Kidney (tissue), 13 donors: ENCODE measurements at regions not wholly inside any gene's neighbourhood (a gene's known extent, or its start where the extent isn't known, plus 50 kb on each side); places are given as distances from the start of the nearest gene placed in this dataset.

Source experiments
- DNase-seq, 5 donors: peaks; one replicate each; pipeline ENCODE4 v3.0.0-alpha.2; 2013 to 2020
- FAIRE-seq: peaks from 2 replicates; lab custom pipeline; 2012; peaks lifted over from hg19 to GRCh38; lab: Jason Lieb, UNC
- H3K27ac ChIP-seq, 2 donors: one replicate each; pipeline ENCODE4 v1.7.0; 2013; ENCODE audit warnings: low read depth in 2 of 2, low read length in 2 of 2, inconsistent platforms in 1 of 2
- H3K27me3 ChIP-seq: one replicate; pipeline ENCODE4 v1.7.1; 2013; ENCODE audit warnings: low read length, inconsistent platforms; ENCODE audit not compliant: control insufficient read depth, insufficient read depth
- H3K36me3 ChIP-seq, 3 donors: one replicate each; pipeline versions ENCODE4 v1.7.0 to v1.7.1; 2013; ENCODE audit warnings: low read length in 3 of 3, control low read depth in 1 of 3, inconsistent platforms in 1 of 3; ENCODE audit not compliant: insufficient read depth in 3 of 3, control insufficient read depth in 2 of 3
- H3K4me1 ChIP-seq, 3 donors: one replicate each; pipeline versions ENCODE4 v1.7.0 to v1.7.1; 2013; ENCODE audit warnings: low read length in 3 of 3, inconsistent platforms in 1 of 3, low read depth in 1 of 3; ENCODE audit not compliant: control insufficient read depth in 2 of 3, insufficient read depth in 2 of 3
- H3K4me3 ChIP-seq, 3 donors: one replicate each; pipeline versions ENCODE4 v1.7.0 to v1.8.1; 2013; ENCODE audit warnings: low read length in 3 of 3, control low read depth in 1 of 3, inconsistent platforms in 1 of 3
- H3K9ac ChIP-seq, 3 donors: one replicate each; pipeline versions ENCODE4 v1.7.0 to v1.7.1; 2013; ENCODE audit warnings: low read length in 3 of 3, control low read depth in 1 of 3, inconsistent platforms in 1 of 3
- H3K9me3 ChIP-seq, 3 donors: one replicate each; pipeline versions ENCODE4 v1.7.0 to v1.7.1; 2013; ENCODE audit warnings: low read length in 3 of 3, control low read depth in 1 of 3, inconsistent platforms in 1 of 3; ENCODE audit not compliant: control insufficient read depth in 2 of 3, insufficient read depth in 1 of 3
- intact Hi-C: fragments of 100-400 bp; cut with DNase I; formaldehyde crosslinking; loops from one replicate; pipeline ENCODE4 v1.11.1; 2022
- TF ChIP-seq, protein P1 (sequence below): IDR thresholded peaks from 3 replicates; pipeline ENCODE4 v1.5.1; 2012; ENCODE audit warnings: mild to moderate bottlenecking, moderate library complexity, borderline replicate concordance; ENCODE audit not compliant: insufficient read depth; ENCODE audit errors: extremely low read depth
- donor health status: control.
- donor health status: control.
- donor health status: control.
- donor health status: control.
- donor health status: control.
- donor health status: DM: yes; HTN: yes; CAD: no.
- donor health status: Normal renal cell carcinoma (clear cell type).

DNA sequence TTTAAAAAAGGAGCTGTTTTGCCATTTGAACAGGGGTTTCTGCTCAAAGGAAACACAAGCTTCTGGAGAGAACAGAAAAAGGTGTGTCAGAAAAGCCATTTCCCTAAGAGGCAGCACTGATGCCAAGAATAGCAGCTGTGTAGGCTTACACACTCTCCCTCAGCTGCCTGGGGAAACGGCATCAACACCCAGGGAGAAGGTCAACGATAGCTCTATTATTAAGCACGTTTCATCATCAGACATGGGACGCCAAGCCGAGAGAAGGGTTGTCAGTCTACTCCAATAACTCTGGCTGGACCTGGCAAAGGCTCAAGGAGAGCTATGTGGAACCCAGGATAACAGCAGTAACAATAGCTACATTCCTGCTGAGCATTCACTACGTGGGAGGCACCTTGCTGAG lies 314.2 kb downstream of the CDK5RAP2 start:
- TF ChIP-seq, protein P1, sequence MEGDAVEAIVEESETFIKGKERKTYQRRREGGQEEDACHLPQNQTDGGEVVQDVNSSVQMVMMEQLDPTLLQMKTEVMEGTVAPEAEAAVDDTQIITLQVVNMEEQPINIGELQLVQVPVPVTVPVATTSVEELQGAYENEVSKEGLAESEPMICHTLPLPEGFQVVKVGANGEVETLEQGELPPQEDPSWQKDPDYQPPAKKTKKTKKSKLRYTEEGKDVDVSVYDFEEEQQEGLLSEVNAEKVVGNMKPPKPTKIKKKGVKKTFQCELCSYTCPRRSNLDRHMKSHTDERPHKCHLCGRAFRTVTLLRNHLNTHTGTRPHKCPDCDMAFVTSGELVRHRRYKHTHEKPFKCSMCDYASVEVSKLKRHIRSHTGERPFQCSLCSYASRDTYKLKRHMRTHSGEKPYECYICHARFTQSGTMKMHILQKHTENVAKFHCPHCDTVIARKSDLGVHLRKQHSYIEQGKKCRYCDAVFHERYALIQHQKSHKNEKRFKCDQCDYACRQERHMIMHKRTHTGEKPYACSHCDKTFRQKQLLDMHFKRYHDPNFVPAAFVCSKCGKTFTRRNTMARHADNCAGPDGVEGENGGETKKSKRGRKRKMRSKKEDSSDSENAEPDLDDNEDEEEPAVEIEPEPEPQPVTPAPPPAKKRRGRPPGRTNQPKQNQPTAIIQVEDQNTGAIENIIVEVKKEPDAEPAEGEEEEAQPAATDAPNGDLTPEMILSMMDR: no peak
- FAIRE-seq (no peak), DNase-seq (no peak)
- Histone ChIP-seq H3K36me3 (no peaks in the 10 kb centered on the region), H3K27ac (no peak overlapping the region), H3K4me3 (no peak overlapping the region), H3K4me1 (no peaks in the 10 kb centered on the region), H3K27me3 (no peaks in the 10 kb centered on the region), H3K9me3 (no peaks in the 10 kb centered on the region), H3K9ac (no peak overlapping the region)
- intact Hi-C loops: no loop called here

DNA sequence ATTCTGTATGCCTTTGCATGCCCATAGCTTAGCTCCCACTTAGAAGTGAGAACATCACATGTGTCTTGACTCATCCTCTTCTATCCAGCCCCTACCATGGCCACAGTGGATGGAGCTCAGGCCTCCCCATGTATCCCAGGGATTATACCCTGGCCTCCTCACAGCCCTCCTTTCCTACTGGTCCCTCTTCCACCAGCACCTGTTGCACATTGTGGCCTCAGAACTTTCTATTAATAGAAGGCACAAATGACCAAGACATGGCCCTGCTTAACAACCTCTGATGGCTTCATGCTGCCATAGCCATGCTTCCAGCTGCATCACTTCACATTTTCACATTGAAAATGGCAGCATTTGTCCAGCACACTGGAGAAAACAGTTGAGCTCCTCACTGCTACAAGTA lies 315.4 kb downstream of the CDK5RAP2 start:
- intact Hi-C loops: no loop called here
- Histone ChIP-seq H3K27ac (no peak overlapping the region), H3K9ac (no peak overlapping the region), H3K4me3 (no peak overlapping the region), H3K27me3 (no peaks in the 10 kb centered on the region), H3K36me3 (no peaks in the 10 kb centered on the region), H3K9me3 (no peaks in the 10 kb centered on the region), H3K4me1 (no peaks in the 10 kb centered on the region)
- FAIRE-seq (no peak), DNase-seq (no peak)
- TF ChIP-seq, protein P1: no peak

DNA sequence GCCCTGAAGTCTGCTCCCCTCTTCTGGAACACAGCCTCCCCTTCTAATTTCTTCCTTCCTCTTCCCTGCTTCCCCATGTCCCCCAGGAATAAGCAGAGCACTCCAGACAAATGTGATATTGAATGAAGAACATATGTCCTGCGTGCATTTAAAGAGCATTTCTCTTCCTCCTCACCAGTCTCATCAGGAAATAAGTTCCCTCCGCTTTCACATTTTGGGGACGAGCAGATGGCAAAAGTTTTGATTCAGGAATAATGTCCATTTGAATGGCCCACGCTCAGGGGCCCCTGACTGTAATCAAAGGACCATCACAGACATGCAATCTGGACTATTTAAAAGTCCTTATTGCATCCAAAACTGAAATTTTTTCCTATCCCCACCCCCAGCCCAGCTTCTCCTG lies 316.1 kb downstream of the CDK5RAP2 start:
- Histone ChIP-seq H3K9ac (no peak overlapping the region), H3K27ac (no peak overlapping the region), H3K36me3 (no peaks in the 10 kb centered on the region), H3K4me1 (no peaks in the 10 kb centered on the region), H3K27me3 (no peaks in the 10 kb centered on the region), H3K4me3 (no peak overlapping the region), H3K9me3 (no peaks in the 10 kb centered on the region)
- TF ChIP-seq, protein P1: no peak
- no peak for DNase-seq
- intact Hi-C loops: no loop called here
- FAIRE-seq: no peak

DNA sequence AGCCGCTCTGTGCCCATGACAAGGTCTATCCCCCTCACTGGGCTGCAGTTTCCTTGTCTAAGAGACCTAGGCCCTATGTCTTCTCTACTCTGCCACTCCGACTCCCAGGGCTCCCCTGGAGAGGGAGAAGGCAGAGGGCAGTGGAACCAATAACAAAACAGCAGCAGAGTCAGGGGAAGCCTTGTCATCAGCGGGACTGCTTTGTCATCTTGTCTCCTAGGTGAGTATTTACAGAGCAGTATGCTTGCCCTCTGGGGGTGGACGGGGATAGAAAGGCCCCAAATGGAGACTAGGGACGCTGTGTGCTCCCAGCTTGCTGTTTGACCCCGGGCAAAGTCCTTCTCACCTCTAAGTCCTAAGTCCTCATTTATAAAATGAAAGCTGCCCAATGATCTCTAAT lies 318.5 kb downstream of the CDK5RAP2 start:
- no peaks in the 10 kb centered on the region for H3K27me3 ChIP-seq
- no peaks in the 10 kb centered on the region for H3K4me1 ChIP-seq
- TF ChIP-seq, protein P1: no peak
- no peak overlapping the region for H3K27ac ChIP-seq
- H3K4me3 ChIP-seq: no peak overlapping the region
- DNase-seq (no peak), FAIRE-seq (no peak)
- no peaks in the 10 kb centered on the region for H3K9me3 ChIP-seq
- intact Hi-C loops: no loop called here
- no peaks in the 10 kb centered on the region for H3K36me3 ChIP-seq
- no peak overlapping the region for H3K9ac ChIP-seq
